GM12891 (cell line): ENCODE measurements at regions not wholly inside any gene's neighbourhood (a gene's known extent, or its start where the extent isn't known, plus 50 kb on each side); places are given as distances from the start of the nearest gene placed in this dataset.

Experiments
- PAX5 ChIP-seq: IDR thresholded peaks from 2 replicates; pipeline ENCODE4 v1.6.1; 2011; ENCODE audit warnings: low read length, moderate library complexity, mild to moderate bottlenecking; ENCODE audit not compliant: insufficient read depth, severe bottlenecking
- POLR2A ChIP-seq: IDR thresholded peaks from 2 replicates; pipeline ENCODE4 v1.6.1; 2011; ENCODE audit warnings: low read depth, low read length, control low read depth
- POLR2AphosphoS5 ChIP-seq: IDR thresholded peaks from 2 replicates; pipeline ENCODE4 v1.6.1; 2011; ENCODE audit warnings: low read depth, low read length, control low read depth
- SPI1 ChIP-seq: IDR thresholded peaks from 2 replicates; pipeline ENCODE4 v1.6.1; 2011; ENCODE audit warnings: low read depth, low read length, control low read depth
- TAF1 ChIP-seq: IDR thresholded peaks from 2 replicates; pipeline ENCODE4 v1.6.1; 2011; ENCODE audit warnings: low read depth, low read length, control low read depth

DNA sequence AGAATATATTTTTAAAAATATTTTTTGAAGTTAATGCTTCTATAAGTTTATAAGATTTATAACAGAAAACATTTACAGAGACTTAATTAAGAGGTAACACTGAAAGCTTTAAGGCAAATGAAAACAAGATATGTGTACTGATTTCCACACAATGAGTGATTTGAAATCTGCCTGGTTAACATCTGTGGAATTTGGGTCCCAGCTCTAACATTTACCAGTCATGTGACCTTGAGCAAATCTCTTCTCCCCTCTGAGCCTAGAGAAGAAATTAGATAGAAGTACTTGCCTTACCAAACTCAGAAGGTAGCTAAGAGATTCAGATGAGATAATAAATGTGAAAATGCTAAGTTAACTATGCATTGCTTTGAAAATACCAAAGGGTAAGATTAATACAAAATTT is 458.8 kb upstream of the LCORL start:
- TF ChIP-seq POLR2A (no peak), SPI1 (no peak), POLR2AphosphoS5 (no peak), TAF1 (no peak), PAX5 (no peak)
